HCT116 (cell line): ENCODE measurements at regions not wholly inside any gene's neighbourhood (a gene's known extent, or its start where the extent isn't known, plus 50 kb on each side); places are given as distances from the start of the nearest gene placed in this dataset.
"Not testable (repeated sequence)": the region's sequence is repeated elsewhere in the genome, so short reads cannot be mapped to it uniquely, and the experiment has no call there.

Source experiments
- ATAC-seq: fragments of 200-7000 bp; cut with Tn5 transposase; 2 replicates; pipeline ENCODE4 v1.9.1; 2020; ENCODE audit warnings: mild to moderate bottlenecking, moderate library complexity
- BruUV-seq: library from RNA; stranded (reverse); fragments of 400-500 nt; replicated peaks from 2 replicates; lab custom pipeline; 2021; lab: Mats Ljungman, UMichigan
- CTCF ChIA-PET: fragments of 300-600 bp; sonication (Branson Sonifier 250); formaldehyde crosslinking; loops from one replicate; lab custom pipeline; 2021; ENCODE audit warnings: antibody characterized with exemption; lab: Charles Lee
- POLR2A ChIA-PET: fragments of 300-600, 350-600 bp; sonication (Branson Sonifier 250); formaldehyde crosslinking; loops from one replicate; lab custom pipeline; 2021; ENCODE audit warnings: antibody characterized with exemption; lab: Charles Lee
- RAD21 ChIA-PET, 2 experiments: fragments of 300-600 bp; sonication (Branson Sonifier 250); formaldehyde crosslinking; loops; one replicate each; lab custom pipeline; 2023; ENCODE audit warnings: low total read pairs in 2 of 2; ENCODE audit not compliant: uncharacterized antibody in 2 of 2, unreplicated experiment in 2 of 2, low non-redundant PET in 1 of 2; lab: Charles Lee
- DNase-seq: peaks from one replicate; pipeline ENCODE4 v3.0.0-alpha.2; 2010; ENCODE audit warnings: low read depth, low spot score
- H2AFZ ChIP-seq: fragments of 200-600 bp; shearing (Covaris generic), sonication (generic); 2 replicates; pipeline ENCODE4 v1.6.1; 2017; ENCODE audit warnings: low read depth, mixed run types, mixed read lengths, antibody characterized with exemption, low read length; ENCODE audit not compliant: poor library complexity, severe bottlenecking
- H3K27ac ChIP-seq: 2 replicates; pipeline ENCODE4 v1.5.1; 2012; ENCODE audit warnings: low read depth, low read length
- H3K27me3 ChIP-seq: fragments of 200-600 bp; sonication (generic); 2 replicates; pipeline ENCODE4 v1.6.1; 2016; ENCODE audit warnings: mixed run types, low read length, mixed read lengths; ENCODE audit not compliant: insufficient read depth
- H3K36me3 ChIP-seq, 2 experiments: fragments of 200-500 bp in 1 of 2; fragments of 200-600 bp in 1 of 2; sonication (Bioruptor generic) in 1 of 2; sonication (generic) in 1 of 2; 2 replicates each; pipeline versions ENCODE4 v1.5.1 to v1.6.1; 2014 to 2016; ENCODE audit warnings: low read length in 2 of 2, inconsistent platforms in 1 of 2, mixed read lengths in 1 of 2, mixed run types in 1 of 2; ENCODE audit not compliant: insufficient read depth in 2 of 2, control insufficient read depth in 1 of 2
- H3K4me1 ChIP-seq, 2 experiments: fragments of 200-600 bp in 1 of 2; sonication (generic) in 1 of 2; 2 replicates each; pipeline versions ENCODE4 v1.5.1 to v1.6.1; 2012 to 2017; ENCODE audit warnings: low read length in 2 of 2, inconsistent platforms in 1 of 2, mild to moderate bottlenecking in 1 of 2, mixed read lengths in 1 of 2, mixed run types in 1 of 2, moderate library complexity in 1 of 2; ENCODE audit not compliant: insufficient read depth in 2 of 2, control insufficient read depth in 1 of 2
- H3K4me2 ChIP-seq: fragments of 200-600 bp; sonication (generic); 2 replicates; pipeline ENCODE4 v1.6.1; 2017; ENCODE audit warnings: mixed run types, low read length, mixed read lengths
- H3K4me3 ChIP-seq, 2 experiments: fragments of 200-600 bp in 1 of 2; sonication (generic) in 1 of 2; replicated peaks in 1 of 2; 2 replicates each; pipeline ENCODE4 v1.5.1; 2011 to 2016; ENCODE audit warnings: low read length in 2 of 2, control low read depth in 1 of 2, low read depth in 1 of 2, mild to moderate bottlenecking in 1 of 2, mixed read lengths in 1 of 2, mixed run types in 1 of 2
- H3K79me2 ChIP-seq: fragments of 200-600 bp; sonication (generic); 2 replicates; pipeline ENCODE4 v1.6.1; 2017; ENCODE audit warnings: mild to moderate bottlenecking, mixed run types, low read length, moderate library complexity, mixed read lengths; ENCODE audit not compliant: insufficient read depth
- H3K9ac ChIP-seq: fragments of 200-600 bp; sonication (generic); 2 replicates; pipeline ENCODE4 v1.6.1; 2016; ENCODE audit warnings: low read length, mixed read lengths
- H3K9me2 ChIP-seq: fragments of 200-600 bp; sonication (generic), shearing (Covaris generic); 2 replicates; pipeline ENCODE4 v1.6.1; 2017; ENCODE audit warnings: mixed run types, mild to moderate bottlenecking, moderate library complexity; ENCODE audit not compliant: insufficient read depth
- H3K9me3 ChIP-seq, 2 experiments: fragments of 200-500 bp in 1 of 2; fragments of 200-600 bp in 1 of 2; sonication (Bioruptor generic) in 1 of 2; sonication (generic) in 1 of 2; 2 replicates each; pipeline ENCODE4 v1.6.1; 2014 to 2017; ENCODE audit warnings: low read length in 2 of 2, mixed read lengths in 2 of 2, inconsistent platforms in 1 of 2, low read depth in 1 of 2, mild to moderate bottlenecking in 1 of 2, mixed run types in 1 of 2, moderate library complexity in 1 of 2; ENCODE audit not compliant: control insufficient read depth in 1 of 2, insufficient read depth in 1 of 2
- H4K20me1 ChIP-seq: fragments of 200-600 bp; sonication (generic), shearing (Covaris generic); 2 replicates; pipeline ENCODE4 v1.6.1; 2017; ENCODE audit warnings: mixed run types, mild to moderate bottlenecking, moderate library complexity; ENCODE audit not compliant: insufficient read depth
- ATF3 ChIP-seq: IDR thresholded peaks from 2 replicates; pipeline ENCODE4 v1.6.1; 2012
- CBX3 ChIP-seq: IDR thresholded peaks from 2 replicates; pipeline ENCODE4 v1.6.1; 2012; ENCODE audit warnings: low read depth
- EGR1 ChIP-seq: IDR thresholded peaks from 2 replicates; pipeline ENCODE4 v1.6.1; 2012; ENCODE audit warnings: low read depth
- ELF1 ChIP-seq: IDR thresholded peaks from 2 replicates; pipeline ENCODE4 v1.6.1; 2012; ENCODE audit warnings: low read depth, borderline replicate concordance
- EZH2 ChIP-seq: fragments of 200-600 bp; sonication (generic); IDR thresholded peaks from 2 replicates; pipeline ENCODE4 v1.6.1; 2017; ENCODE audit warnings: antibody characterized with exemption, mixed run types
- FOSL1 ChIP-seq: IDR thresholded peaks from 2 replicates; pipeline ENCODE4 v1.6.1; 2012; ENCODE audit warnings: low read depth
- MAX ChIP-seq: IDR thresholded peaks from 2 replicates; pipeline ENCODE4 v1.6.1; 2012
- POLR2A ChIP-seq: IDR thresholded peaks from 2 replicates; pipeline ENCODE4 v1.7.0; 2011; ENCODE audit warnings: borderline replicate concordance; ENCODE audit not compliant: insufficient read depth, insufficient read length; ENCODE audit errors: extremely low read depth
- POLR2AphosphoS5 ChIP-seq: IDR thresholded peaks from 2 replicates; pipeline ENCODE4 v1.6.1; 2011; ENCODE audit warnings: mild to moderate bottlenecking, low read depth, low read length, moderate library complexity
- REST ChIP-seq: IDR thresholded peaks from 2 replicates; pipeline ENCODE4 v1.6.1; 2012; ENCODE audit warnings: low read depth
- SIN3A ChIP-seq: IDR thresholded peaks from 2 replicates; pipeline ENCODE4 v1.6.1; 2012; ENCODE audit warnings: low read depth
- SP1 ChIP-seq: IDR thresholded peaks from 2 replicates; pipeline ENCODE4 v1.6.1; 2012; ENCODE audit warnings: low read depth
- SRF ChIP-seq: IDR thresholded peaks from 2 replicates; pipeline ENCODE4 v1.6.1; 2012; ENCODE audit warnings: low read depth
- YY1 ChIP-seq: IDR thresholded peaks from 2 replicates; pipeline ENCODE4 v1.6.1; 2011; ENCODE audit warnings: low read length, low read depth, moderate library complexity, mild to moderate bottlenecking; ENCODE audit not compliant: insufficient replicate concordance; ENCODE audit errors: extremely low read depth
- ZFX ChIP-seq: fragments of 450-650 bp; IDR thresholded peaks from 2 replicates; pipeline ENCODE4 v1.6.1; 2017
- intact Hi-C: fragments of 100-400 bp; cut with micrococcal nuclease; formaldehyde crosslinking; loops from 2 replicates; pipeline ENCODE4 v1.10.0; 2022

GRCh38 chr17:51428668-51429495 is 168.5 kb downstream of the UTP18 start (continued):
- TF ChIP-seq SIN3A, result no peak
- no peak for TF ChIP-seq POLR2A
- no peak for TF ChIP-seq EZH2
- TF ChIP-seq ATF3, result no peak
- no peak for TF ChIP-seq MAX
- TF ChIP-seq, all 23 proteins: peak for 0

GRCh38 chr17:51429938-51430337 is 169.6 kb downstream of the UTP18 start:
- H3K36me3 ChIP-seq, ATAC-seq, BruUV-seq, H3K9ac ChIP-seq, H3K4me3 ChIP-seq, intact Hi-C loops, CTCF ChIA-PET, H4K20me1 ChIP-seq, H3K27me3 ChIP-seq, H3K27ac ChIP-seq, DNase-seq, H3K9me2 ChIP-seq, H3K79me2 ChIP-seq, H2AFZ ChIP-seq, RAD21 ChIA-PET, POLR2A ChIA-PET, H3K4me2 ChIP-seq, H3K9me3 ChIP-seq: not testable (repeated sequence)
- H3K4me1 ChIP-seq, result peaks cover 6 to 11% of the 10 kb centered on the region in 2 experiments; a peak in 3 of 4 replicates

- no peak for DNase-seq
- no peaks in the 10 kb centered on the region for H3K9me2 ChIP-seq
- no peak for ATAC-seq
- peaks cover 9 to 18% of the 10 kb centered on the region in 2 experiments; a peak in 3 of 4 replicates for H3K4me1 ChIP-seq
- H3K4me2 ChIP-seq, result no peak overlapping the region
- H4K20me1 ChIP-seq, result no peaks in the 10 kb centered on the region
- H3K9ac ChIP-seq, result no peak overlapping the region
- no peaks in the 10 kb centered on the region for H3K9me3 ChIP-seq
- H2AFZ ChIP-seq, result no peak overlapping the region
- RAD21 ChIA-PET, result no interaction called here
- H3K4me3 ChIP-seq, result no peak overlapping the region
- BruUV-seq, result no TSS peak
- CTCF ChIA-PET, result no interaction called here
- H3K79me2 ChIP-seq, result no peaks in the 10 kb centered on the region
- H3K27ac ChIP-seq, result no peak overlapping the region
- POLR2A ChIA-PET, result no interaction called here
- H3K27me3 ChIP-seq, result no peaks in the 10 kb centered on the region
- no peaks in the 10 kb centered on the region for H3K36me3 ChIP-seq
- intact Hi-C loops, result no loop called here
- TF ChIP-seq ZFX, result no peak
- no peak for TF ChIP-seq ELF1
- TF ChIP-seq MAX, result no peak
- TF ChIP-seq POLR2A, result no peak
- no peak for TF ChIP-seq EGR1
- no peak for TF ChIP-seq CBX3
- TF ChIP-seq FOSL1, result no peak
- TF ChIP-seq SRF, result no peak
- no peak for TF ChIP-seq POLR2AphosphoS5
- no peak for TF ChIP-seq EZH2
- TF ChIP-seq YY1, result no peak
- TF ChIP-seq SP1, result no peak
- TF ChIP-seq REST, result no peak
Observed at GRCh38 chr17:51430591-51430990, 170.2 kb downstream of the UTP18 start.
